HG03378 (cell line): ENCODE measurements at regions not wholly inside any gene's neighbourhood (a gene's known extent, or its start where the extent isn't known, plus 50 kb on each side); places are given as distances from the start of the nearest gene placed in this dataset.

Experiments
- ATAC-seq: cut with Tn5 transposase; IDR thresholded peaks from one replicate; pipeline ENCODE4 v1.9.1; 2021; ENCODE audit warnings: mild to moderate bottlenecking, moderate library complexity; ENCODE audit not compliant: unreplicated experiment

GRCh38 chr18:28409811-28410210 is 232.9 kb upstream of the CDH2 start:
- no peak for ATAC-seq

GRCh38 chr18:28408528-28408927 is 231.6 kb upstream of the CDH2 start:
- ATAC-seq, result no peak

- ATAC-seq, result no peak
Observed at GRCh38 chr18:28407681-28408080, 230.8 kb upstream of the CDH2 start.

GRCh38 chr18:28406533-28406932 is 229.6 kb upstream of the CDH2 start:
- ATAC-seq, result no peak

GRCh38 chr18:28404694-28405093 is 227.8 kb upstream of the CDH2 start:
- ATAC-seq, result no peak

GRCh38 chr18:28399781-28400362 is 222.9 kb upstream of the CDH2 start:
- no peak for ATAC-seq

- ATAC-seq, result no peak
Observed at GRCh38 chr18:28398471-28398870, 221.5 kb upstream of the CDH2 start.

- ATAC-seq, result no peak
Observed at GRCh38 chr18:28390022-28390421, 213.1 kb upstream of the CDH2 start.

- ATAC-seq, result no peak
Observed at GRCh38 chr18:28382215-28382879, 205.4 kb upstream of the CDH2 start.

- no peak for ATAC-seq
Observed at GRCh38 chr18:28372186-28372585, 195.3 kb upstream of the CDH2 start.

GRCh38 chr18:28366676-28367075 is 189.7 kb upstream of the CDH2 start:
- no peak for ATAC-seq

GRCh38 chr18:28365411-28365831 is 188.5 kb upstream of the CDH2 start:
- ATAC-seq, result no peak

- no peak for ATAC-seq
Observed at GRCh38 chr18:28363124-28363523, 186.2 kb upstream of the CDH2 start.

- ATAC-seq, result no peak
Observed at GRCh38 chr18:28359176-28359575, 182.2 kb upstream of the CDH2 start.

GRCh38 chr18:28357766-28358401 is 181.0 kb upstream of the CDH2 start:
- ATAC-seq, result no peak

- ATAC-seq, result no peak
Observed at GRCh38 chr18:28350821-28351220, 173.9 kb upstream of the CDH2 start.

GRCh38 chr18:28342231-28342630 is 165.3 kb upstream of the CDH2 start:
- ATAC-seq, result no peak

- ATAC-seq, result no peak
Observed at GRCh38 chr18:28338316-28338715, 161.4 kb upstream of the CDH2 start.

GRCh38 chr18:28334516-28334915 is 157.6 kb upstream of the CDH2 start:
- no peak for ATAC-seq

- ATAC-seq, result no peak
Observed at GRCh38 chr18:28332071-28332470, 155.1 kb upstream of the CDH2 start.

GRCh38 chr18:28331551-28331950 is 154.6 kb upstream of the CDH2 start:
- no peak for ATAC-seq

- no peak for ATAC-seq
Observed at GRCh38 chr18:28313602-28314001, 136.7 kb upstream of the CDH2 start.
